ENCODE measurements at regions not wholly inside any gene's neighbourhood (a gene's known extent, or its start where the extent isn't known, plus 50 kb on each side); places are given as distances from the start of the nearest gene placed in this dataset.
A peak's percentile ranks its signal among the peaks of the same experiment; 100 is the strongest.

DNA sequence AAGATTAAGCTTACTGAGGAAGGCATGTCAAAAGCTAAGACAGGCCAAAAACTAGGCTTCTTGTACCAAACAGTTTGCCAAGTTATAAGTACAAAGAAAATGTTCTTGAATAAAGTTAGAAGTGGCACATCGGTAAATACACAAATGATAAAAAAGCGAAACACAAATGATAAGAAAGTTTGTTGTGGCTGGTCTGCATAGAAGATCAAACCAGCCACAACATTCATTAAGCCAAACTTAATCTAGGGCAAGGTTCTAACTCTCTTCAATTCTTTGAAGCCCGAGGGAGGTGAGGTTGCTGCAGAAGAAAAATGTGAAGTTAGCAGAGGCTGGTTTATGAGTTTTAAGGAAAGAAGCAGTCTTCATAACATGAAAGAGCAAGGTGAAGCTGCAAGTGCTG is 1119.6 kb upstream of the FLRT2 start:
- no peak for DNase-seq (ENCODE audit: low read depth)
- no peak overlapping the region for H3K4me3 ChIP-seq (ENCODE audit: low read length)
- TF ChIP-seq, protein P1, sequence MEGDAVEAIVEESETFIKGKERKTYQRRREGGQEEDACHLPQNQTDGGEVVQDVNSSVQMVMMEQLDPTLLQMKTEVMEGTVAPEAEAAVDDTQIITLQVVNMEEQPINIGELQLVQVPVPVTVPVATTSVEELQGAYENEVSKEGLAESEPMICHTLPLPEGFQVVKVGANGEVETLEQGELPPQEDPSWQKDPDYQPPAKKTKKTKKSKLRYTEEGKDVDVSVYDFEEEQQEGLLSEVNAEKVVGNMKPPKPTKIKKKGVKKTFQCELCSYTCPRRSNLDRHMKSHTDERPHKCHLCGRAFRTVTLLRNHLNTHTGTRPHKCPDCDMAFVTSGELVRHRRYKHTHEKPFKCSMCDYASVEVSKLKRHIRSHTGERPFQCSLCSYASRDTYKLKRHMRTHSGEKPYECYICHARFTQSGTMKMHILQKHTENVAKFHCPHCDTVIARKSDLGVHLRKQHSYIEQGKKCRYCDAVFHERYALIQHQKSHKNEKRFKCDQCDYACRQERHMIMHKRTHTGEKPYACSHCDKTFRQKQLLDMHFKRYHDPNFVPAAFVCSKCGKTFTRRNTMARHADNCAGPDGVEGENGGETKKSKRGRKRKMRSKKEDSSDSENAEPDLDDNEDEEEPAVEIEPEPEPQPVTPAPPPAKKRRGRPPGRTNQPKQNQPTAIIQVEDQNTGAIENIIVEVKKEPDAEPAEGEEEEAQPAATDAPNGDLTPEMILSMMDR (IDR thresholded peaks at IDR 0.05; ENCODE audit: insufficient read depth, low read depth, low read length, missing control alignments), result no peak

DNA sequence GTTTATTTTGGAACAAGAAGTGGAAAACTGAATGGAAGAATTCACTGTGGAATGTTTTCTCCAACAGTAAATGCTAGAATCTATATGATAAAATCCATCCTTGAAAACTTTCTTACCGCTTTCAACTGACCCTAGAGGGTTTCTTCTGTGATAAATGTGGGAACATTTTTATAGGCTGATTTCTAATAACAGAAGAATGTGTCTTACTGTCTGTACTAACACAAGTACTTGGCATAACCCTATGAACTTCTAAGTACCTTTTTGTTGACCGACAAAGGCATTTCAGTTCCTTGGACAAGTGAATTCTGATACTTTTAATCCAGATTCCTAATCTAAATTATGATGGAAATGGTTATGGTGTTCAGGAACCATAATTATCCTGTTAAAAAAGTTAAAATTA is 1109.7 kb upstream of the FLRT2 start:
- no peak overlapping the region for H3K4me3 ChIP-seq (ENCODE audit: low read length)
- TF ChIP-seq, protein P1 (IDR thresholded peaks at IDR 0.05; ENCODE audit: insufficient read depth, low read depth, low read length, missing control alignments), result no peak
- no peak for DNase-seq (ENCODE audit: low read depth)

DNA sequence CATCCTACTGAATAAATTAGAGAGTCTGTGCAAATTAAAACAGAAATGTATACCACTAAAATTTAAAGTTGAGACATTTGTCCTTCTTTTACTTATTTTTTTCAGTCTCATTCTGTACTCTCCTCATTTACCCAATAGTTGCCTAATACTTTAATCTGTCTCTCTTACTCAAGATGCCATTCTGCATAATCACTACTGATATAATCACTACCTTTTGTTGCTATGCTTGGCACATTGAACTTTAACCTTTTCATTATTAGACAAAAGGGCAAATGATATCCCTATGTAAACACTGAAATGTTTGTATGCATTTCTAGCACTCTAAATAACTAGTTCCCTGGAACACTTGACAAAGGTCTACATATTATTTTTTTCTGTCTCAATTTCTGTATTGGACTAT is 1108.3 kb upstream of the FLRT2 start:
- TF ChIP-seq, protein P1 (IDR thresholded peaks at IDR 0.05; ENCODE audit: insufficient read depth, low read depth, low read length, missing control alignments), result no peak

DNA sequence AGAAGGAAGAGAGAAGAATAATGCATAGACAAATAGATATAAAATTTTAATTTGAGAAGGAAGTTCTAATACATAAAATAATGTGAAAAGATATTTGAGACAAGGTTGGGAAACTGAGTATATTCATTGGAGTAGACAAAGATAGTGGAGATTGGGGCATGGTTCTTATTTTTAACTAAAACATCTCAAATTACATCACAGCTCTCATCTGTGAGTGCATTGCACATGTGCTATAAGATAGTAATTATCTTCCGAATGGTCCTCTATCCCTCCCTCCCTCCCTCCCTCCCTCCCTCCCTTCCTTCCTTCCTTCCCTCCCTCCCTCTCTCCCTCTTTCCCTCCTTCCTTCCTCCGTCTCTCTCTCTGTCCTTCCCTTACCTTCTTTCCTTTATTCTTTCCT is 1104.0 kb upstream of the FLRT2 start:
- no peak overlapping the region for H3K4me3 ChIP-seq (ENCODE audit: low read length)
- no peak for DNase-seq (ENCODE audit: low read depth)
- TF ChIP-seq, protein P1 (IDR thresholded peaks at IDR 0.05; ENCODE audit: insufficient read depth, low read depth, low read length, missing control alignments), result no peak

More for the DNA sequence above, 1108.3 kb upstream of the FLRT2 start:
- peak; percentile 39 for DNase-seq (ENCODE audit: low read depth)
- no peak overlapping the region for H3K4me3 ChIP-seq (ENCODE audit: low read length)

DNA sequence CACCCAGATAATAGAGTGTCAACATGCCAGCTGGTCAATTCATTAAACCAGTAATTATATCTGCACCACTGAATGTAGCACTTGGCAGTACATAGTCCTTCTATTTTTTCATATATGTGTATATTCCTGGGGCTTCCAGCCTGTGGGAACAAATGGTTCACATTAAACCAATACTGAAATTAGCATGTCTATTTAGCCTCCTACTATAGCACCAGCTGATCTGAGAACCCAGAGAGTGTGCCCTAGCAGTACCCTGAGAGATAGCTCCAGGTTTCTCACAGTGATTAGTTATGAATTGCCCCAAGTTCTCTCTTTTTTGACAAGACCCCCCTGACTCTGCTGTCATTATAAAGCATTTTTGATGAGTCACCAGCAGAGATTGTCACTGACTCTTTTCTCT is 1097.3 kb upstream of the FLRT2 start:
- H3K4me3 ChIP-seq (ENCODE audit: low read length), result no peak overlapping the region
- no peak for DNase-seq (ENCODE audit: low read depth)
- TF ChIP-seq, protein P1 (IDR thresholded peaks at IDR 0.05; ENCODE audit: insufficient read depth, low read depth, low read length, missing control alignments), result no peak

DNA sequence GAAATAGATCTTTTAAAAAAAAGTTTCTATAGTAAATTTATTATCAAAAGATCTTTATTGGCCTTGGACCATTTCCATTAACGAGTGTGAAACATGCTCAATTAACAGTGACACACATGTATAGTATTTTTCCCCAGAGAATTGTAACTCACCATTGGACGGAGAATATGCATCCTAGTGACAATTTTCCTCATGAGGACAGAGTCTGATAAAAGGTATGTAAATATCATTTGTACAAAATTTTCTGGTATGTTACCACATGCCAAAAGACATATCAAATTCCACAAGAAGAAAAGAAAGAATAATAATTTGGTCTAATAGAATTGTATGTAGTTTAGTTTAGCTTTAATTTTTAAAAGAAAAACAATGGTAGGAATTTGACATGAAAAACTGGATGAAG is 1096.0 kb upstream of the FLRT2 start:
- TF ChIP-seq, protein P1 (IDR thresholded peaks at IDR 0.05; ENCODE audit: insufficient read depth, low read depth, low read length, missing control alignments), result no peak
- H3K4me3 ChIP-seq (ENCODE audit: low read length), result no peak overlapping the region
- no peak for DNase-seq (ENCODE audit: low read depth)

DNA sequence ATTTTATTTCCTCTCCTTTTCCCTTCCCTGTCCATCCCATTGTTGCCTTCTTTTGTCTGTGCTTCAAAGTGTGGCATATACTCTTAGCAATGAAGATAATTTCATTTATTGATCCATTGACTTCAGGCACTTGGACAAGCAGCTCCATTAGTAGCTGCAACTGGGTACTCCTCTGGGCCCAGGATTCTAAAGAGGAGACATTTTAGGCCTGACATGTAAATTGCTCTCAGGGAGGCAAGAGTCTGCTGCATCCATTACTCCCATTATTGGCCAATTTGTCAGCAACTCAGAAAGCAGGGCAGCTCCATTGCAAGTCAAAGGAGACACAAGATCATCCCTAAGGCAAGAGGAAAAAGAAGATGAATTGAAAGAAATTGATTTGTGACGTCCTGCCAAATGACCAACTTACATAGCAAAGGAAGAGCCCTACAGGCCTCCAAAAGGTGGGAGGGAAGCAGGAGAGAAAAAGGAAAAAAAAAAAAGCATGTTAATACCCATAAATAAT is 1094.1 kb upstream of the FLRT2 start:
- H3K4me3 ChIP-seq (ENCODE audit: low read length), result no peak overlapping the region
- DNase-seq (ENCODE audit: low read depth), result no peak
- TF ChIP-seq, protein P1 (IDR thresholded peaks at IDR 0.05; ENCODE audit: insufficient read depth, low read depth, low read length, missing control alignments), result no peak
